Nephron progenitor cell (in vitro differentiated cells): ENCODE measurements at regions not wholly inside any gene's neighbourhood (a gene's known extent, or its start where the extent isn't known, plus 50 kb on each side); places are given as distances from the start of the nearest gene placed in this dataset.

ENCODE experiments used
- DNase-seq: peaks from one replicate; pipeline ENCODE4 v3.0.0; 2021
- H3K27ac Mint-ChIP-seq: 2 replicates; pipeline ENCODE4 v1.8.0; 2021; ENCODE audit warnings: mild to moderate bottlenecking, moderate library complexity, mixed read lengths
- H3K27me3 Mint-ChIP-seq: 2 replicates; pipeline ENCODE4 v1.8.0; 2021; ENCODE audit warnings: mild to moderate bottlenecking, low read depth, mixed read lengths; ENCODE audit not compliant: poor library complexity
- H3K36me3 Mint-ChIP-seq: 2 replicates; pipeline ENCODE4 v1.8.0; 2021; ENCODE audit warnings: low read depth, mixed read lengths
- H3K4me1 Mint-ChIP-seq: 2 replicates; pipeline ENCODE4 v1.8.0; 2021; ENCODE audit warnings: mixed read lengths
- H3K4me3 Mint-ChIP-seq: 2 replicates; pipeline ENCODE4 v1.8.0; 2021; ENCODE audit warnings: mild to moderate bottlenecking, moderate library complexity, mixed read lengths
- H3K9me3 Mint-ChIP-seq: 2 replicates; pipeline ENCODE4 v1.8.0; 2021; ENCODE audit warnings: mild to moderate bottlenecking, moderate library complexity, mixed read lengths
- TF ChIP-seq, protein P1 (sequence below): fragments of 200-600 bp; sonication (generic); IDR thresholded peaks from 2 replicates; pipeline ENCODE4 v1.5.0; 2021; ENCODE audit warnings: antibody characterized with exemption

DNA sequence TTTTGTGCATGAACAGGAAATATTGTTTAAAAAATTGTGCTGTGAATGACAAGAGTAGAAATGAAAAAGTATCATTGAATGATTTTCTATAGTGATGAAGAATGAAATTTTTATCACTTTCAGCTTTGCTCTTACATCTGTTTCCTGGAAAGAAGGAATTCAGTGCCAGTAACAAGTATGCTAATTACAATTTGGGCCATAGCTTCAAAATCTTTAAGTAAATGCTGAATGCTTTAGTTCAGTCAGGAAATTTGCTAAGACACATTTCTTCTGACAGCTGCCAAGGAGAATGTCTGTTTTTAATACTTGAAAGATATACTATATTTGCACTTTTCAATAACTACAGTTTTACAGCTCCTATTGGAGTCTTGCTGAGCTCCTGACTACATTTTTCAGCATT lies 203.7 kb upstream of the RSPO3 start:
- Mint-ChIP-seq H3K36me3 (peaks cover 17% of the 10 kb centered on the region), H3K4me3 (no peak overlapping the region)
- DNase-seq, result no peak

DNA sequence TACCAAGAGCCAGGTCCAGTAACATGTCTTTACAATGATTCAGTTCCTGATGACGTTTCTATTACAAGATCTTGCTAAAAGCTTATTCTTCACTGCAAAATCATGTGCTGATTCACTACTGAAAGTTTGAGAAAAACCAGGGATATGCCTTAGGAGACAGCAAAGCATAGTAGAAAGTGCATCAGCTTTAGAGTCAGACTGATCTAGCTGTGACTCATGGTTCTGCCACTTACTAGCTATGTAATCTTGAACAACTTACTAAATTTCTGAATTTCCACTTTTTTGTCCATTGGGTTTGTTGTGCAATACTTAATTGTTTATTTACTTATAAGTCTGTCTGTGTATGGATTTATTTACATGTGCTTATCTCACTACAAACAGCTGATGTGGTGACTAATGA lies 198.5 kb upstream of the RSPO3 start:
- Mint-ChIP-seq H3K9me3 (no peaks in the 10 kb centered on the region), H3K4me1 (peaks cover 15% of the 10 kb centered on the region), H3K4me3 (no peak overlapping the region), H3K27ac (no peak overlapping the region), H3K27me3 (no peaks in the 10 kb centered on the region), H3K36me3 (no peaks in the 10 kb centered on the region)
- DNase-seq, result no peak
- TF ChIP-seq, protein P1, sequence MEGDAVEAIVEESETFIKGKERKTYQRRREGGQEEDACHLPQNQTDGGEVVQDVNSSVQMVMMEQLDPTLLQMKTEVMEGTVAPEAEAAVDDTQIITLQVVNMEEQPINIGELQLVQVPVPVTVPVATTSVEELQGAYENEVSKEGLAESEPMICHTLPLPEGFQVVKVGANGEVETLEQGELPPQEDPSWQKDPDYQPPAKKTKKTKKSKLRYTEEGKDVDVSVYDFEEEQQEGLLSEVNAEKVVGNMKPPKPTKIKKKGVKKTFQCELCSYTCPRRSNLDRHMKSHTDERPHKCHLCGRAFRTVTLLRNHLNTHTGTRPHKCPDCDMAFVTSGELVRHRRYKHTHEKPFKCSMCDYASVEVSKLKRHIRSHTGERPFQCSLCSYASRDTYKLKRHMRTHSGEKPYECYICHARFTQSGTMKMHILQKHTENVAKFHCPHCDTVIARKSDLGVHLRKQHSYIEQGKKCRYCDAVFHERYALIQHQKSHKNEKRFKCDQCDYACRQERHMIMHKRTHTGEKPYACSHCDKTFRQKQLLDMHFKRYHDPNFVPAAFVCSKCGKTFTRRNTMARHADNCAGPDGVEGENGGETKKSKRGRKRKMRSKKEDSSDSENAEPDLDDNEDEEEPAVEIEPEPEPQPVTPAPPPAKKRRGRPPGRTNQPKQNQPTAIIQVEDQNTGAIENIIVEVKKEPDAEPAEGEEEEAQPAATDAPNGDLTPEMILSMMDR, result no peak

More for the DNA sequence above, 203.7 kb upstream of the RSPO3 start:
- Mint-ChIP-seq H3K27me3 (no peaks in the 10 kb centered on the region), H3K9me3 (peaks cover 15% of the 10 kb centered on the region), H3K27ac (no peak overlapping the region), H3K4me1 (no peaks in the 10 kb centered on the region)
- TF ChIP-seq, protein P1, result no peak

DNA sequence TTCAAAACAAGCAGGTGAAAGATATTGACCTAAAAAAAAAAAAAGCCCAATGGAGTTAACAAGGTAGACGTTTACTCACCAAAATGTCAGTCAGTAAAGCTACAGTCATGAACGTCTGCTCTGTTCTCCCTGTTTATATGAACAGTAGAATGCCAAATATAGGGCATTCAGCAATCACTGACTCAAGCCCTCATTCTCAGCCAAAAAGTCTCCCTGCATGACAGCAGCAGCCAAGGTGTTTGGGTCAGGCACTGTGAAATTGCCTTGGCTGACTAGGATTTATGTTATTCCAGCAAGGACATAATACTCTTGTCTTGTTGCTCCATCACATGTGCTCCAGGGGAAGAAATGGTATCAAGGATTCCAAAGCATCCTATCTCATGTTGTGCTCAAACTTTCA lies 194.7 kb upstream of the RSPO3 start:
- H3K4me3 Mint-ChIP-seq, result no peak overlapping the region
- no peaks in the 10 kb centered on the region for H3K36me3 Mint-ChIP-seq
- no peak for DNase-seq
- peaks cover 34% of the 10 kb centered on the region for H3K4me1 Mint-ChIP-seq
- no peaks in the 10 kb centered on the region for H3K27me3 Mint-ChIP-seq
- no peaks in the 10 kb centered on the region for H3K9me3 Mint-ChIP-seq
- TF ChIP-seq, protein P1, result no peak
- no peak overlapping the region for H3K27ac Mint-ChIP-seq

DNA sequence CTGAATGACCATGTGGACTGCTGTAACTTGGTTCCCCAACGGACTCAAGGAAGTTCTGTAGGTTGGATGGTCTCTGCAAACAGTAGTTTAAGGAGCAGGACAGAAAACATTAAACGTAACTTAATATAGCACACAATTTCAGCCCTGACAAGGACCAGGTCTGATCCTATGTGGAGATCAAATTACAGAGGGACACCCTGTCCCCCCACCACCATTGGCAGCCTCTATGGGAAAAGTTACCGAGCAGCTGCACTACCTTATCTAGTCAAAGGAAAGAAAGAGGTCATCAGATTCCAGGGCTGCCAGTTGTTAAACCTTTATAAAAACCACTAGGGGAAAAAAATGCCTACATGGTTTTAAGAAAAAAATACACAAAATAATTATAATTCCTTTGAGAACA lies 191.5 kb upstream of the RSPO3 start:
- no peaks in the 10 kb centered on the region for H3K36me3 Mint-ChIP-seq
- DNase-seq, result no peak
- TF ChIP-seq, protein P1, result no peak
- H3K4me1 Mint-ChIP-seq, result peaks cover 34% of the 10 kb centered on the region
- no peaks in the 10 kb centered on the region for H3K27me3 Mint-ChIP-seq
- H3K27ac Mint-ChIP-seq, result no peak overlapping the region
- peak overlapping the region; percentile 26 for H3K4me3 Mint-ChIP-seq
- H3K9me3 Mint-ChIP-seq, result no peaks in the 10 kb centered on the region

DNA sequence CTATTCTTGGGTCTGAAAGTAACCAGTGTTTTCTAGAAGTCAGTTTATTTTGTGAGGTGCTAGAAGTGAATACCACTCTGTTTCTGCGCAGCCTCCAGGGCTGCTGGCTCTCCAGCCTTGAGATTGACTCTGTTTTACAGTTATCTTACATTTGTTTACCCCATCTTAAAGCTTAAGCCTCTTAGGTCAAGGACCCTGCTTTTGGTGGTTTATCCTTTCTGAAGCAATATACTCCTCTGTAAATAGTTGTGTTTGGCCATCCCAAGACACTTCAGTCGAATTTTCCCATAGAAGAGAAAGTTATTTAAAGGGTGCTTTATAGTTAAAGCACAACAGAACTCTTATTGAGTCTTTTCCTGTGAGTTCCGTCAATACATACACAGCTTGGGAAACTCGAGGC lies 190.6 kb upstream of the RSPO3 start:
- TF ChIP-seq, protein P1, result no peak
- Mint-ChIP-seq H3K9me3 (no peaks in the 10 kb centered on the region), H3K27ac (no peak overlapping the region)

DNA sequence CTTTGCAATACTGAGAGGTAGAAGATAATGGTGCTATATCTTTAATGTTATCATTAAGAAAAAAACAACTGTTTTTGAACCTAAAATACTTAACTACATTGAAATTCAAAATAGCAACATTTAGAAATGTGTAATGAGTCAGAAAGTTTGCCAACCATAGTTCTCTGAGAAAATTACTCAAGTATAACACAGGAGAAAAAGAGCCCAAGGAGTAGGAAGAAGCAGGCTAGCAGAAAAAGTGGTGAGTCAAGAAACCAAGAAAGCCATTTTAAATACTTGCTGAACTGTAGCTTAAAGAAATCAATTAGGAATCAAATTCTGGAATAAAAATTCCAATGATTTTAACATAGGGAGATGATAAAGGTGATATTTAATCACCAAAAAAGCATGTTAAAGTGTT lies 181.0 kb upstream of the RSPO3 start:
- Mint-ChIP-seq H3K4me3 (no peak overlapping the region), H3K4me1 (peaks cover 26% of the 10 kb centered on the region), H3K27me3 (peaks cover 4% of the 10 kb centered on the region), H3K36me3 (no peaks in the 10 kb centered on the region), H3K9me3 (peaks cover 7% of the 10 kb centered on the region), H3K27ac (peak overlapping the region; percentile 3)
- TF ChIP-seq, protein P1, result no peak
- no peak for DNase-seq

More for the DNA sequence above, 190.6 kb upstream of the RSPO3 start:
- Mint-ChIP-seq H3K4me3 (no peak overlapping the region), H3K36me3 (no peaks in the 10 kb centered on the region), H3K27me3 (no peaks in the 10 kb centered on the region), H3K4me1 (peaks cover 30% of the 10 kb centered on the region)
- no peak for DNase-seq
